ENCODE measurements at regions not wholly inside any gene's neighbourhood (a gene's known extent, or its start where the extent isn't known, plus 50 kb on each side); places are given as distances from the start of the nearest gene placed in this dataset.

- Histone ChIP-seq H3K27ac (no peak overlapping the region), H3K9me3 (no peaks in the 10 kb centered on the region), H3K36me3 (no peaks in the 10 kb centered on the region), H3K4me3 (no peak overlapping the region), H3K4me1 (no peaks in the 10 kb centered on the region), H3K27me3 (no peaks in the 10 kb centered on the region)
- TF ChIP-seq CTCF (IDR thresholded peaks at IDR 0.05 in 4 of 5, conservative IDR thresholded peaks at IDR 0.05 in 1 of 5) (no peak), POLR2A (IDR thresholded peaks at IDR 0.05) (no peak)
- in situ Hi-C loops (cut with MboI; ENCODE audit: low sequenced_read_pairs in 4 of 4) = no loop called here
- DNase-seq (no peak), ATAC-seq (no peak)
- intact Hi-C loops (cut with DNase I; ENCODE audit: low total_unique reads) = no loop called here
These were observed 522.8 kb upstream of the LUZP2 start for GRCh38 chr11:23974051-23974450.

- no peak overlapping the region for H3K4me3 ChIP-seq
- in situ Hi-C loops (cut with MboI; ENCODE audit: low sequenced_read_pairs in 4 of 4) (no loop called here), intact Hi-C loops (cut with DNase I; ENCODE audit: low total_unique reads) (no loop called here)
- no peaks in the 10 kb centered on the region for H3K4me1 ChIP-seq
- no peak for TF ChIP-seq CTCF (IDR thresholded peaks at IDR 0.05 in 4 of 5, conservative IDR thresholded peaks at IDR 0.05 in 1 of 5)
- TF ChIP-seq POLR2A (IDR thresholded peaks at IDR 0.05) = no peak
- H3K27ac ChIP-seq = no peak overlapping the region
- no peaks in the 10 kb centered on the region for H3K9me3 ChIP-seq
- ATAC-seq (no peak), DNase-seq (no peak)
- no peaks in the 10 kb centered on the region for H3K27me3 ChIP-seq
- no peaks in the 10 kb centered on the region for H3K36me3 ChIP-seq
These were observed 522.3 kb upstream of the LUZP2 start for GRCh38 chr11:23974601-23975000.

GRCh38 chr11:23976426-23976825 is 520.4 kb upstream of the LUZP2 start:
- Histone ChIP-seq H3K36me3 (no peaks in the 10 kb centered on the region), H3K4me1 (no peaks in the 10 kb centered on the region), H3K27me3 (no peaks in the 10 kb centered on the region), H3K4me3 (no peak overlapping the region), H3K9me3 (no peaks in the 10 kb centered on the region), H3K27ac (no peak overlapping the region)
- no peak for TF ChIP-seq CTCF (IDR thresholded peaks at IDR 0.05 in 4 of 5, conservative IDR thresholded peaks at IDR 0.05 in 1 of 5)
- TF ChIP-seq POLR2A (IDR thresholded peaks at IDR 0.05) = no peak
- no peak for ATAC-seq
- in situ Hi-C loops (cut with MboI; ENCODE audit: low sequenced_read_pairs in 4 of 4) (no loop called here), intact Hi-C loops (cut with DNase I; ENCODE audit: low total_unique reads) (no loop called here)
- DNase-seq = no peak

GRCh38 chr11:23976841-23977271 is 520.0 kb upstream of the LUZP2 start:
- no peak for DNase-seq
- in situ Hi-C loops (cut with MboI; ENCODE audit: low sequenced_read_pairs in 4 of 4) = no loop called here
- H3K27me3 ChIP-seq = no peaks in the 10 kb centered on the region
- no peaks in the 10 kb centered on the region for H3K4me1 ChIP-seq
- H3K4me3 ChIP-seq = no peak overlapping the region
- H3K9me3 ChIP-seq = no peaks in the 10 kb centered on the region
- intact Hi-C loops (cut with DNase I; ENCODE audit: low total_unique reads) = no loop called here
- no peak for ATAC-seq
- no peak overlapping the region for H3K27ac ChIP-seq
- TF ChIP-seq CTCF (IDR thresholded peaks at IDR 0.05 in 4 of 5, conservative IDR thresholded peaks at IDR 0.05 in 1 of 5) (no peak), POLR2A (IDR thresholded peaks at IDR 0.05) (no peak)
- no peaks in the 10 kb centered on the region for H3K36me3 ChIP-seq

- TF ChIP-seq POLR2A (IDR thresholded peaks at IDR 0.05) = no peak
- no peak for TF ChIP-seq CTCF (IDR thresholded peaks at IDR 0.05 in 4 of 5, conservative IDR thresholded peaks at IDR 0.05 in 1 of 5)
- DNase-seq = no peak
- ATAC-seq = no peak
- Histone ChIP-seq H3K4me3 (no peak overlapping the region), H3K4me1 (no peaks in the 10 kb centered on the region), H3K36me3 (no peaks in the 10 kb centered on the region), H3K27me3 (peaks cover 0 to 2% (median 0%) of the 10 kb centered on the region in 3 donors), H3K9me3 (no peaks in the 10 kb centered on the region), H3K27ac (no peak overlapping the region)
- in situ Hi-C loops (cut with MboI; ENCODE audit: low sequenced_read_pairs in 4 of 4) (no loop called here), intact Hi-C loops (cut with DNase I; ENCODE audit: low total_unique reads) (no loop called here)
These were observed 508.4 kb upstream of the LUZP2 start for GRCh38 chr11:23988381-23989006.
